Activated CD4-positive, alpha-beta T cell treated with anti-CD3 and anti-CD28 coated beads, Interleukin-2, amount 10 ng/mL, durations not matched to agents 7 days and 5 days (primary cell): ENCODE measurements at regions not wholly inside any gene's neighbourhood (a gene's known extent, or its start where the extent isn't known, plus 50 kb on each side); places are given as distances from the start of the nearest gene placed in this dataset.

ENCODE experiments used
- CTCF ChIA-PET: fragments of 350-600 bp; sonication (Branson Sonifier 250); formaldehyde crosslinking; loops from one replicate; lab custom pipeline; 2021; ENCODE audit warnings: antibody characterized with exemption; lab: Charles Lee
- POLR2A ChIA-PET: fragments of 350-600 bp; sonication (Branson Sonifier 250); formaldehyde crosslinking; loops from one replicate; lab custom pipeline; 2021; ENCODE audit warnings: antibody characterized with exemption; lab: Charles Lee
- DNase-seq: peaks from one replicate; pipeline ENCODE4 v3.0.0-alpha.2; 2020
- H3K27ac Mint-ChIP-seq: one replicate; pipeline ENCODE4 v1.8.0; 2021; ENCODE audit warnings: mild to moderate bottlenecking, moderate library complexity, mixed read lengths
- H3K27me3 Mint-ChIP-seq: one replicate; pipeline ENCODE4 v1.8.0; 2021; ENCODE audit warnings: mixed read lengths
- H3K36me3 Mint-ChIP-seq: one replicate; pipeline ENCODE4 v1.8.0; 2021; ENCODE audit warnings: low read depth, mixed read lengths
- H3K4me1 Mint-ChIP-seq: one replicate; pipeline ENCODE4 v1.8.0; 2021; ENCODE audit warnings: mixed read lengths
- H3K4me3 Mint-ChIP-seq: one replicate; pipeline ENCODE4 v1.8.0; 2021; ENCODE audit warnings: mild to moderate bottlenecking, moderate library complexity, mixed read lengths
- H3K9me3 Mint-ChIP-seq: one replicate; pipeline ENCODE4 v1.8.0; 2021; ENCODE audit warnings: mixed read lengths

GRCh38 chr18:46350598-46351159, 246.5 kb downstream of the HAUS1 start:
- Mint-ChIP-seq H3K4me3 (no peak overlapping the region), H3K36me3 (no peaks in the 10 kb centered on the region), H3K27ac (no peak overlapping the region), H3K4me1 (peaks cover 19% of the 10 kb centered on the region), H3K9me3 (no peaks in the 10 kb centered on the region), H3K27me3 (no peaks in the 10 kb centered on the region)
- ChIA-PET CTCF (interaction anchor here (0.6 to 1.5 kb wide), 2 partner anchors 9 to 177 kb away, joined by 4 read pairs; no protein-coding TSS in a partner anchor), POLR2A (no interaction called here)
- DNase-seq = no peak

GRCh38 chr18:46352520-46353250, 248.5 kb downstream of the HAUS1 start:
- no peak for DNase-seq
- POLR2A ChIA-PET = no interaction called here
- Mint-ChIP-seq H3K9me3 (no peaks in the 10 kb centered on the region), H3K36me3 (no peaks in the 10 kb centered on the region), H3K4me3 (no peak overlapping the region), H3K4me1 (peaks cover 10% of the 10 kb centered on the region), H3K27ac (no peak overlapping the region), H3K27me3 (no peaks in the 10 kb centered on the region)
- CTCF ChIA-PET = interaction anchor here (1.3 kb wide), 1 partner anchor 9 kb away, joined by 4 read pairs; no protein-coding TSS in a partner anchor

GRCh38 chr18:46353460-46353859, 249.3 kb downstream of the HAUS1 start:
- Mint-ChIP-seq H3K27me3 (no peaks in the 10 kb centered on the region), H3K4me1 (peaks cover 7% of the 10 kb centered on the region), H3K27ac (no peak overlapping the region), H3K9me3 (no peaks in the 10 kb centered on the region), H3K36me3 (no peaks in the 10 kb centered on the region), H3K4me3 (no peak overlapping the region)
- ChIA-PET CTCF (interaction anchor here (1.3 kb wide), 1 partner anchor 9 kb away, joined by 4 read pairs; no protein-coding TSS in a partner anchor), POLR2A (no interaction called here)
- DNase-seq = no peak

GRCh38 chr18:46356278-46357033, 252.3 kb downstream of the HAUS1 start:
- no peaks in the 10 kb centered on the region for H3K27me3 Mint-ChIP-seq
- H3K9me3 Mint-ChIP-seq = no peaks in the 10 kb centered on the region
- no peak overlapping the region for H3K27ac Mint-ChIP-seq
- no peaks in the 10 kb centered on the region for H3K36me3 Mint-ChIP-seq
- no peak overlapping the region for H3K4me3 Mint-ChIP-seq
- ChIA-PET POLR2A (no interaction called here), CTCF (interaction anchor here (0.6 kb wide), 1 partner anchor 691 kb away, joined by 4 read pairs; no protein-coding TSS in a partner anchor)
- H3K4me1 Mint-ChIP-seq = peaks cover 6% of the 10 kb centered on the region
- no peak for DNase-seq

- Mint-ChIP-seq H3K4me1 (no peaks in the 10 kb centered on the region), H3K4me3 (no peak overlapping the region), H3K36me3 (no peaks in the 10 kb centered on the region), H3K27me3 (no peaks in the 10 kb centered on the region), H3K27ac (no peak overlapping the region), H3K9me3 (no peaks in the 10 kb centered on the region)
- ChIA-PET POLR2A (no interaction called here), CTCF (interaction anchor here (1.6 kb wide), 1 partner anchor 16 kb away, joined by 5 read pairs; no protein-coding TSS in a partner anchor)
- DNase-seq = no peak
These were observed 256.0 kb downstream of the HAUS1 start for GRCh38 chr18:46360102-46360699.

- Mint-ChIP-seq H3K4me3 (no peak overlapping the region), H3K27ac (no peak overlapping the region), H3K4me1 (no peaks in the 10 kb centered on the region), H3K27me3 (no peaks in the 10 kb centered on the region), H3K9me3 (no peaks in the 10 kb centered on the region), H3K36me3 (no peaks in the 10 kb centered on the region)
- DNase-seq = no peak
- POLR2A ChIA-PET = no interaction called here
- CTCF ChIA-PET = interaction anchor here (0.6 to 1.9 kb wide), 3 partner anchors 8 to 30 kb away, joined by 4 to 5 read pairs (median 5); no protein-coding TSS in a partner anchor
These were observed 256.7 kb downstream of the HAUS1 start for GRCh38 chr18:46360866-46361265.

- Mint-ChIP-seq H3K9me3 (no peaks in the 10 kb centered on the region), H3K36me3 (no peaks in the 10 kb centered on the region), H3K27ac (no peak overlapping the region), H3K4me3 (no peak overlapping the region), H3K4me1 (no peaks in the 10 kb centered on the region), H3K27me3 (no peaks in the 10 kb centered on the region)
- ChIA-PET POLR2A (no interaction called here), CTCF (interaction anchor here (1.2 to 1.9 kb wide), 2 partner anchors 9 to 23 kb away, joined by 3 to 4 read pairs; no protein-coding TSS in a partner anchor)
- no peak for DNase-seq
These were observed 258.3 kb downstream of the HAUS1 start for GRCh38 chr18:46362533-46362932.

- no peaks in the 10 kb centered on the region for H3K4me1 Mint-ChIP-seq
- ChIA-PET CTCF (interaction anchor here (0.6 kb wide), 1 partner anchor 619 kb away, joined by 3 read pairs; no protein-coding TSS in a partner anchor), POLR2A (no interaction called here)
- no peaks in the 10 kb centered on the region for H3K9me3 Mint-ChIP-seq
- no peaks in the 10 kb centered on the region for H3K27me3 Mint-ChIP-seq
- no peak overlapping the region for H3K4me3 Mint-ChIP-seq
- DNase-seq = no peak
- H3K27ac Mint-ChIP-seq = no peak overlapping the region
- H3K36me3 Mint-ChIP-seq = no peaks in the 10 kb centered on the region
These were observed 259.9 kb downstream of the HAUS1 start for GRCh38 chr18:46364048-46364447.

- CTCF ChIA-PET = no interaction called here
These were observed 262.0 kb downstream of the HAUS1 start for GRCh38 chr18:46366201-46366600.

GRCh38 chr18:46366751-46367376, 262.7 kb downstream of the HAUS1 start:
- Mint-ChIP-seq H3K36me3 (no peaks in the 10 kb centered on the region), H3K4me1 (no peaks in the 10 kb centered on the region), H3K4me3 (no peak overlapping the region), H3K9me3 (no peaks in the 10 kb centered on the region), H3K27ac (no peak overlapping the region), H3K27me3 (no peaks in the 10 kb centered on the region)
- CTCF ChIA-PET = no interaction called here
- DNase-seq = no peak
- POLR2A ChIA-PET = no interaction called here

More at GRCh38 chr18:46366201-46366600, 262.0 kb downstream of the HAUS1 start:
- POLR2A ChIA-PET = no interaction called here
- Mint-ChIP-seq H3K36me3 (no peaks in the 10 kb centered on the region), H3K4me1 (no peaks in the 10 kb centered on the region), H3K4me3 (no peak overlapping the region), H3K27ac (no peak overlapping the region), H3K9me3 (no peaks in the 10 kb centered on the region), H3K27me3 (no peaks in the 10 kb centered on the region)
- DNase-seq = no peak

GRCh38 chr18:46369323-46369722, 265.1 kb downstream of the HAUS1 start:
- Mint-ChIP-seq H3K4me3 (no peak overlapping the region), H3K36me3 (no peaks in the 10 kb centered on the region), H3K4me1 (no peaks in the 10 kb centered on the region), H3K27me3 (no peaks in the 10 kb centered on the region), H3K27ac (no peak overlapping the region), H3K9me3 (no peaks in the 10 kb centered on the region)
- no peak for DNase-seq
- ChIA-PET POLR2A (no interaction called here), CTCF (no interaction called here)

- DNase-seq = no peak
- no peaks in the 10 kb centered on the region for H3K27me3 Mint-ChIP-seq
- H3K27ac Mint-ChIP-seq = no peak overlapping the region
- H3K36me3 Mint-ChIP-seq = no peaks in the 10 kb centered on the region
- no peak overlapping the region for H3K4me3 Mint-ChIP-seq
- no peaks in the 10 kb centered on the region for H3K9me3 Mint-ChIP-seq
- ChIA-PET CTCF (no interaction called here), POLR2A (no interaction called here)
- H3K4me1 Mint-ChIP-seq = no peaks in the 10 kb centered on the region
These were observed 266.7 kb downstream of the HAUS1 start for GRCh38 chr18:46370898-46371297.
